ENCODE measurements at regions not wholly inside any gene's neighbourhood (a gene's known extent, or its start where the extent isn't known, plus 50 kb on each side); places are given as distances from the start of the nearest gene placed in this dataset.

GRCh38 chr1:39102537-39103327 is 76.6 kb downstream of the NDUFS5 start:
- H3K9ac ChIP-seq (ENCODE audit: low read length) = peak overlapping the region; percentile 85

GRCh38 chr1:39103328-39104157 is 77.4 kb downstream of the NDUFS5 start:
- Histone ChIP-seq H3K36me3 (ENCODE audit: control insufficient read depth, insufficient read depth, low read length) (no peaks in the 10 kb centered on the region), H3K9ac (ENCODE audit: low read length) (peak overlapping the region; percentile 85), H3K4me3 (ENCODE audit: low read depth, low read length) (peak overlapping the region; percentile 91), H3K27ac (ENCODE audit: low read depth, low read length) (peak overlapping the region; percentile 80), H3K27me3 (ENCODE audit: control insufficient read depth, insufficient read depth, low read length) (no peaks in the 10 kb centered on the region), H3K4me1 (ENCODE audit: control insufficient read depth, insufficient read depth, low read length) (peaks cover 40% of the 10 kb centered on the region), H3K9me3 (ENCODE audit: control insufficient read depth, insufficient read depth, low read depth, low read length) (no peaks in the 10 kb centered on the region)

More at GRCh38 chr1:39102537-39103327, 76.6 kb downstream of the NDUFS5 start:
- peak overlapping the region; percentile 80 for H3K27ac ChIP-seq (ENCODE audit: low read depth, low read length)
- H3K36me3 ChIP-seq (ENCODE audit: control insufficient read depth, insufficient read depth, low read length) = no peaks in the 10 kb centered on the region
- peaks cover 38% of the 10 kb centered on the region for H3K4me1 ChIP-seq (ENCODE audit: control insufficient read depth, insufficient read depth, low read length)
- H3K27me3 ChIP-seq (ENCODE audit: control insufficient read depth, insufficient read depth, low read length) = no peaks in the 10 kb centered on the region
- peak overlapping the region; percentile 91 for H3K4me3 ChIP-seq (ENCODE audit: low read depth, low read length)
- no peaks in the 10 kb centered on the region for H3K9me3 ChIP-seq (ENCODE audit: control insufficient read depth, insufficient read depth, low read depth, low read length)

- peak overlapping the region; percentile 85 for H3K9ac ChIP-seq (ENCODE audit: low read length)
- no peaks in the 10 kb centered on the region for H3K36me3 ChIP-seq (ENCODE audit: control insufficient read depth, insufficient read depth, low read length)
- peak overlapping the region; percentile 91 for H3K4me3 ChIP-seq (ENCODE audit: low read depth, low read length)
- peak overlapping the region; percentile 71; the same call in 1 of the 2 replicates for H3K27ac ChIP-seq (ENCODE audit: low read depth, low read length)
- peaks cover 46% of the 10 kb centered on the region for H3K4me1 ChIP-seq (ENCODE audit: control insufficient read depth, insufficient read depth, low read length)
- no peaks in the 10 kb centered on the region for H3K9me3 ChIP-seq (ENCODE audit: control insufficient read depth, insufficient read depth, low read depth, low read length)
- no peaks in the 10 kb centered on the region for H3K27me3 ChIP-seq (ENCODE audit: control insufficient read depth, insufficient read depth, low read length)
Measured at GRCh38 chr1:39104158-39105060, 78.3 kb downstream of the NDUFS5 start.

GRCh38 chr1:39105061-39105840 is 79.1 kb downstream of the NDUFS5 start:
- no peaks in the 10 kb centered on the region for H3K27me3 ChIP-seq (ENCODE audit: control insufficient read depth, insufficient read depth, low read length)
- peaks cover 46% of the 10 kb centered on the region for H3K4me1 ChIP-seq (ENCODE audit: control insufficient read depth, insufficient read depth, low read length)
- no peaks in the 10 kb centered on the region for H3K9me3 ChIP-seq (ENCODE audit: control insufficient read depth, insufficient read depth, low read depth, low read length)
- peak overlapping the region; percentile 91 for H3K4me3 ChIP-seq (ENCODE audit: low read depth, low read length)
- H3K27ac ChIP-seq (ENCODE audit: low read depth, low read length) = peak overlapping the region; percentile 93
- peak overlapping the region; percentile 85 for H3K9ac ChIP-seq (ENCODE audit: low read length)
- H3K36me3 ChIP-seq (ENCODE audit: control insufficient read depth, insufficient read depth, low read length) = no peaks in the 10 kb centered on the region

GRCh38 chr1:39105841-39106765 is 80.0 kb downstream of the NDUFS5 start:
- H3K4me3 ChIP-seq (ENCODE audit: low read depth, low read length) = peak overlapping the region; percentile 91
- peak overlapping the region; percentile 85 for H3K9ac ChIP-seq (ENCODE audit: low read length)
- peaks cover 53% of the 10 kb centered on the region for H3K4me1 ChIP-seq (ENCODE audit: control insufficient read depth, insufficient read depth, low read length)
- H3K9me3 ChIP-seq (ENCODE audit: control insufficient read depth, insufficient read depth, low read depth, low read length) = no peaks in the 10 kb centered on the region
- H3K36me3 ChIP-seq (ENCODE audit: control insufficient read depth, insufficient read depth, low read length) = no peaks in the 10 kb centered on the region
- H3K27ac ChIP-seq (ENCODE audit: low read depth, low read length) = peak overlapping the region; percentile 93
- no peaks in the 10 kb centered on the region for H3K27me3 ChIP-seq (ENCODE audit: control insufficient read depth, insufficient read depth, low read length)

GRCh38 chr1:39106801-39107327 is 80.7 kb downstream of the NDUFS5 start:
- H3K4me3 ChIP-seq (ENCODE audit: low read depth, low read length) = peak overlapping the region; percentile 91
- no peaks in the 10 kb centered on the region for H3K9me3 ChIP-seq (ENCODE audit: control insufficient read depth, insufficient read depth, low read depth, low read length)
- H3K9ac ChIP-seq (ENCODE audit: low read length) = peak overlapping the region; percentile 64
- H3K27ac ChIP-seq (ENCODE audit: low read depth, low read length) = peak overlapping the region; percentile 45
- H3K36me3 ChIP-seq (ENCODE audit: control insufficient read depth, insufficient read depth, low read length) = no peaks in the 10 kb centered on the region
- no peaks in the 10 kb centered on the region for H3K27me3 ChIP-seq (ENCODE audit: control insufficient read depth, insufficient read depth, low read length)
- peaks cover 54% of the 10 kb centered on the region for H3K4me1 ChIP-seq (ENCODE audit: control insufficient read depth, insufficient read depth, low read length)

- peak overlapping the region; percentile 91 for H3K4me3 ChIP-seq (ENCODE audit: low read depth, low read length)
- no peaks in the 10 kb centered on the region for H3K27me3 ChIP-seq (ENCODE audit: control insufficient read depth, insufficient read depth, low read length)
- peaks cover 54% of the 10 kb centered on the region for H3K4me1 ChIP-seq (ENCODE audit: control insufficient read depth, insufficient read depth, low read length)
- H3K9me3 ChIP-seq (ENCODE audit: control insufficient read depth, insufficient read depth, low read depth, low read length) = no peaks in the 10 kb centered on the region
- peak overlapping the region; percentile 64 for H3K9ac ChIP-seq (ENCODE audit: low read length)
- peak overlapping the region; percentile 45 for H3K27ac ChIP-seq (ENCODE audit: low read depth, low read length)
- no peaks in the 10 kb centered on the region for H3K36me3 ChIP-seq (ENCODE audit: control insufficient read depth, insufficient read depth, low read length)
Measured at GRCh38 chr1:39107341-39108290, 81.5 kb downstream of the NDUFS5 start.

GRCh38 chr1:39109644-39110043 is 83.5 kb downstream of the NDUFS5 start:
- H3K4me1 ChIP-seq (ENCODE audit: control insufficient read depth, insufficient read depth, low read length) = peaks cover 34% of the 10 kb centered on the region
- no peaks in the 10 kb centered on the region for H3K36me3 ChIP-seq (ENCODE audit: control insufficient read depth, insufficient read depth, low read length)
- no peak overlapping the region for H3K27ac ChIP-seq (ENCODE audit: low read depth, low read length)

More at GRCh38 chr1:39109644-39110043, 83.5 kb downstream of the NDUFS5 start:
- no peak overlapping the region for H3K4me3 ChIP-seq (ENCODE audit: low read depth, low read length)
- H3K27me3 ChIP-seq (ENCODE audit: control insufficient read depth, insufficient read depth, low read length) = no peaks in the 10 kb centered on the region
- no peaks in the 10 kb centered on the region for H3K9me3 ChIP-seq (ENCODE audit: control insufficient read depth, insufficient read depth, low read depth, low read length)
- no peak overlapping the region for H3K9ac ChIP-seq (ENCODE audit: low read length)
